ENCODE measurements at regions not wholly inside any gene's neighbourhood (a gene's known extent, or its start where the extent isn't known, plus 50 kb on each side); places are given as distances from the start of the nearest gene placed in this dataset.

GRCh38 chr1:29876902-29877301 lies 640.6 kb downstream of the PTPRU start:
- Histone ChIP-seq H3K9me3 (no peaks in the 10 kb centered on the region), H3K36me3 (no peaks in the 10 kb centered on the region), H3K4me3 (replicated peaks in 1 of 3) (no peak overlapping the region), H3K27ac (no peak overlapping the region), H3K27me3 (no peaks in the 10 kb centered on the region), H3K4me1 (no peaks in the 10 kb centered on the region)
- TF ChIP-seq POLR2A (IDR thresholded peaks at IDR 0.05), result no peak
- TF ChIP-seq CTCF (IDR thresholded peaks at IDR 0.05), result no peak
- intact Hi-C loops (cut with DNase I), result no loop called here
- WGBS, 2 donors, result 62 to 74% methylated on average over 7 to 8 of the region's 8 CpGs
- DNase-seq, result no peak

GRCh38 chr1:29876441-29876840 lies 640.1 kb downstream of the PTPRU start:
- TF ChIP-seq POLR2A (IDR thresholded peaks at IDR 0.05), result no peak
- no peak for TF ChIP-seq CTCF (IDR thresholded peaks at IDR 0.05)
- H3K27me3 ChIP-seq, result no peaks in the 10 kb centered on the region
- no peaks in the 10 kb centered on the region for H3K4me1 ChIP-seq
- H3K27ac ChIP-seq, result no peak overlapping the region
- 91 to 92% methylated on average over 6 of the region's 6 CpGs for WGBS, 2 donors
- no peaks in the 10 kb centered on the region for H3K9me3 ChIP-seq
- intact Hi-C loops (cut with DNase I), result no loop called here
- no peak overlapping the region for H3K4me3 ChIP-seq (replicated peaks in 1 of 3)
- no peaks in the 10 kb centered on the region for H3K36me3 ChIP-seq
- no peak for DNase-seq

- intact Hi-C loops (cut with DNase I), result no loop called here
- H3K4me3 ChIP-seq (replicated peaks in 1 of 3), result no peak overlapping the region
- H3K36me3 ChIP-seq, result no peaks in the 10 kb centered on the region
- no peaks in the 10 kb centered on the region for H3K9me3 ChIP-seq
- 28 to 30% methylated on average over 2 of the region's 2 CpGs for WGBS, 2 donors
- DNase-seq, result no peak
- H3K4me1 ChIP-seq, result no peaks in the 10 kb centered on the region
- TF ChIP-seq POLR2A (IDR thresholded peaks at IDR 0.05) (no peak), CTCF (IDR thresholded peaks at IDR 0.05) (no peak)
- no peak overlapping the region for H3K27ac ChIP-seq
- H3K27me3 ChIP-seq, result peaks cover 3% of the 10 kb centered on the region
These were observed 639.3 kb downstream of the PTPRU start for GRCh38 chr1:29875557-29876028.

GRCh38 chr1:29870621-29871020 lies 634.3 kb downstream of the PTPRU start:
- no peak overlapping the region for H3K4me3 ChIP-seq (replicated peaks in 1 of 3)
- intact Hi-C loops (cut with DNase I), result no loop called here
- no peaks in the 10 kb centered on the region for H3K9me3 ChIP-seq
- H3K4me1 ChIP-seq, result no peaks in the 10 kb centered on the region
- H3K27me3 ChIP-seq, result peaks cover 3% of the 10 kb centered on the region
- H3K36me3 ChIP-seq, result no peaks in the 10 kb centered on the region
- TF ChIP-seq POLR2A (IDR thresholded peaks at IDR 0.05) (no peak), CTCF (IDR thresholded peaks at IDR 0.05) (no peak)
- 88 to 100% methylated on average over 2 of the region's 3 CpGs for WGBS, 2 donors
- no peak for DNase-seq
- no peak overlapping the region for H3K27ac ChIP-seq

- intact Hi-C loops (cut with DNase I), result no loop called here
- H3K36me3 ChIP-seq, result no peaks in the 10 kb centered on the region
- peaks cover 3% of the 10 kb centered on the region for H3K27me3 ChIP-seq
- TF ChIP-seq CTCF (IDR thresholded peaks at IDR 0.05) (no peak), POLR2A (IDR thresholded peaks at IDR 0.05) (no peak)
- no peaks in the 10 kb centered on the region for H3K9me3 ChIP-seq
- no peak for DNase-seq
- no peaks in the 10 kb centered on the region for H3K4me1 ChIP-seq
- no peak overlapping the region for H3K4me3 ChIP-seq (replicated peaks in 1 of 3)
- H3K27ac ChIP-seq, result no peak overlapping the region
- WGBS, 2 donors, result 72 to 86% methylated on average over 2 of the region's 2 CpGs
These were observed 633.5 kb downstream of the PTPRU start for GRCh38 chr1:29869802-29870201.

All from thyroid gland (tissue), 4 donors.